Keratinocyte (primary cell): ENCODE measurements at regions not wholly inside any gene's neighbourhood (a gene's known extent, or its start where the extent isn't known, plus 50 kb on each side); places are given as distances from the start of the nearest gene placed in this dataset.

ENCODE experiments used
- CTCF ChIP-seq, 3 experiments: IDR thresholded peaks in 1 of 3; conservative IDR thresholded peaks in 1 of 3; optimal IDR thresholded peaks in 1 of 3; 2 replicates in 2 of 3; 3 replicates in 1 of 3; pipeline versions ENCODE3 to v1.5.1; 2011; ENCODE audit warnings: low read length in 3 of 3, mild to moderate bottlenecking in 3 of 3, moderate library complexity in 2 of 3, control low read depth in 1 of 3, inconsistent platforms in 1 of 3; ENCODE audit not compliant: insufficient read depth in 2 of 3; ENCODE audit errors: extremely low read depth in 1 of 3
- EZH2 ChIP-seq: IDR thresholded peaks from one replicate; pipeline ENCODE4 v1.6.1; 2012; ENCODE audit warnings: inconsistent platforms, mild to moderate bottlenecking, low read length, moderate library complexity

GRCh38 chr12:105740369-105740768 is 398.4 kb downstream of the NUAK1 start:
- no peak for TF ChIP-seq CTCF (optimal IDR thresholded peaks at IDR 0.05 in 1 of 3, IDR thresholded peaks at IDR 0.05 in 1 of 3, conservative IDR thresholded peaks at IDR 0.05 in 1 of 3; ENCODE audit: extremely low read depth in 1 of 3, insufficient read depth in 2 of 3, low read length in 3 of 3)
- TF ChIP-seq EZH2, result no peak
